ENCODE measurements at regions not wholly inside any gene's neighbourhood (a gene's known extent, or its start where the extent isn't known, plus 50 kb on each side); places are given as distances from the start of the nearest gene placed in this dataset.

DNA sequence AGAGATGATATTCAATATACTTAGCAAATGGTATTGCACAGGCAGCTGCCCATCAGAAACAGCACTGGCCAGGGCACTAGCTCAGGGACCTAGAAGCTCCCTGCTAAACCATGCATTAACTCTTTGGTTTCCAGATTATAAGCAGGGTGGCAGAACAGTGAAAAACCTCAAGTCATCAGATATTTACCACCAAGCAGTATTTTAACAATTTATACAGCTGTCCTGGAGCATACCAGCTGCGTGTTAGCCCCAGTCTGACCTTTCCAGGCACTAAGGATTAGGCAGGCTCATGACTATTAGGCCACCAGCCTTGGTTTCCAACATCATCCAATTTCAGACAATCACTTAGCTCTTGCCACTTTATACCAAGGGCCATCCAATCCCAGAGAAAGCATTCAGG, 326.5 kb downstream of the CAAP1 start:
- DNase-seq (ENCODE audit: low read depth, low spot score): no peak
- CTCF ChIA-PET: no interaction called here
- no peaks in the 10 kb centered on the region for H3K9me3 ChIP-seq (ENCODE audit: control insufficient read depth, insufficient read depth, low read depth, low read length)
- BruUV-seq (replicated peaks): no TSS peak
- POLR2A ChIA-PET: no interaction called here
- no peak overlapping the region for H3K4me3 ChIP-seq (ENCODE audit: low read depth in 2 of 2, low read length in 2 of 2)
- no peaks in the 10 kb centered on the region for H3K36me3 ChIP-seq (ENCODE audit: control insufficient read depth, insufficient read depth, low read length)
- in situ Hi-C loops (cut with HindIII; ENCODE audit: low pct_unique_long_range_greater_than_20kb, low sequenced_read_pairs) (no loop called here), intact Hi-C loops (cut with micrococcal nuclease; ENCODE audit: unreplicated experiment) (no loop called here)
- no peak for ATAC-seq
- no peak overlapping the region for H3K27ac ChIP-seq (ENCODE audit: low read length)
- H3K4me1 ChIP-seq (ENCODE audit: control insufficient read depth, insufficient read depth, low read length): no peaks in the 10 kb centered on the region
- no peaks in the 10 kb centered on the region for H3K27me3 ChIP-seq (ENCODE audit: control insufficient read depth, insufficient read depth, low read length)
- TF ChIP-seq, protein P1, sequence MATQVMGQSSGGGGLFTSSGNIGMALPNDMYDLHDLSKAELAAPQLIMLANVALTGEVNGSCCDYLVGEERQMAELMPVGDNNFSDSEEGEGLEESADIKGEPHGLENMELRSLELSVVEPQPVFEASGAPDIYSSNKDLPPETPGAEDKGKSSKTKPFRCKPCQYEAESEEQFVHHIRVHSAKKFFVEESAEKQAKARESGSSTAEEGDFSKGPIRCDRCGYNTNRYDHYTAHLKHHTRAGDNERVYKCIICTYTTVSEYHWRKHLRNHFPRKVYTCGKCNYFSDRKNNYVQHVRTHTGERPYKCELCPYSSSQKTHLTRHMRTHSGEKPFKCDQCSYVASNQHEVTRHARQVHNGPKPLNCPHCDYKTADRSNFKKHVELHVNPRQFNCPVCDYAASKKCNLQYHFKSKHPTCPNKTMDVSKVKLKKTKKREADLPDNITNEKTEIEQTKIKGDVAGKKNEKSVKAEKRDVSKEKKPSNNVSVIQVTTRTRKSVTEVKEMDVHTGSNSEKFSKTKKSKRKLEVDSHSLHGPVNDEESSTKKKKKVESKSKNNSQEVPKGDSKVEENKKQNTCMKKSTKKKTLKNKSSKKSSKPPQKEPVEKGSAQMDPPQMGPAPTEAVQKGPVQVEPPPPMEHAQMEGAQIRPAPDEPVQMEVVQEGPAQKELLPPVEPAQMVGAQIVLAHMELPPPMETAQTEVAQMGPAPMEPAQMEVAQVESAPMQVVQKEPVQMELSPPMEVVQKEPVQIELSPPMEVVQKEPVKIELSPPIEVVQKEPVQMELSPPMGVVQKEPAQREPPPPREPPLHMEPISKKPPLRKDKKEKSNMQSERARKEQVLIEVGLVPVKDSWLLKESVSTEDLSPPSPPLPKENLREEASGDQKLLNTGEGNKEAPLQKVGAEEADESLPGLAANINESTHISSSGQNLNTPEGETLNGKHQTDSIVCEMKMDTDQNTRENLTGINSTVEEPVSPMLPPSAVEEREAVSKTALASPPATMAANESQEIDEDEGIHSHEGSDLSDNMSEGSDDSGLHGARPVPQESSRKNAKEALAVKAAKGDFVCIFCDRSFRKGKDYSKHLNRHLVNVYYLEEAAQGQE (IDR thresholded peaks at IDR 0.05; ENCODE audit: insufficient read depth in 1 of 2, low read depth in 2 of 2, low read length in 1 of 2): no peak
- TF ChIP-seq, protein P2, sequence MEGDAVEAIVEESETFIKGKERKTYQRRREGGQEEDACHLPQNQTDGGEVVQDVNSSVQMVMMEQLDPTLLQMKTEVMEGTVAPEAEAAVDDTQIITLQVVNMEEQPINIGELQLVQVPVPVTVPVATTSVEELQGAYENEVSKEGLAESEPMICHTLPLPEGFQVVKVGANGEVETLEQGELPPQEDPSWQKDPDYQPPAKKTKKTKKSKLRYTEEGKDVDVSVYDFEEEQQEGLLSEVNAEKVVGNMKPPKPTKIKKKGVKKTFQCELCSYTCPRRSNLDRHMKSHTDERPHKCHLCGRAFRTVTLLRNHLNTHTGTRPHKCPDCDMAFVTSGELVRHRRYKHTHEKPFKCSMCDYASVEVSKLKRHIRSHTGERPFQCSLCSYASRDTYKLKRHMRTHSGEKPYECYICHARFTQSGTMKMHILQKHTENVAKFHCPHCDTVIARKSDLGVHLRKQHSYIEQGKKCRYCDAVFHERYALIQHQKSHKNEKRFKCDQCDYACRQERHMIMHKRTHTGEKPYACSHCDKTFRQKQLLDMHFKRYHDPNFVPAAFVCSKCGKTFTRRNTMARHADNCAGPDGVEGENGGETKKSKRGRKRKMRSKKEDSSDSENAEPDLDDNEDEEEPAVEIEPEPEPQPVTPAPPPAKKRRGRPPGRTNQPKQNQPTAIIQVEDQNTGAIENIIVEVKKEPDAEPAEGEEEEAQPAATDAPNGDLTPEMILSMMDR (IDR thresholded peaks at IDR 0.05): no peak
- TF ChIP-seq SIN3A (IDR thresholded peaks at IDR 0.05; ENCODE audit: borderline replicate concordance, insufficient read depth, low read depth, low read length) (no peak), POLR2AphosphoS5 (IDR thresholded peaks at IDR 0.05; ENCODE audit: low read depth, low read length) (no peak), TCF7L2 (IDR thresholded peaks at IDR 0.05; ENCODE audit: low read depth, low read length) (no peak)

DNA sequence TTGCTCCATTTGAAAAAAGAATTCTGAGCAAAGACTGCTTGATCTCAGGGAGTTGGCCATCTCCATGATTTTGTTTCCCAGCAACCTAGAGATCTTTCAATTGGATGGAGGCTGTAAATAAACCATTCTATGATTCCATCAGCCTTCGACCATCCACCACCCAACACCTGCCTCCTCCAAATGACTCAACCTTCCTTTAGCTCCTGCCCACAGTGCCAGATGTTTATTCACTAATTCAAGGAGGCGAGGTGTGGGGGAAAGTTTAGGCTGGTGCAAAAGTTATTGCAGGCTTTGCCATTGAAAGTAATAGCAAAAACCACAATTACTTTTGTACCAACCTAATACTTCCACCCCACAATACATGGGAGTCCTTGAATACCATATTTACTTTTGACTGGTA, 327.5 kb downstream of the CAAP1 start:
- intact Hi-C loops (cut with micrococcal nuclease; ENCODE audit: unreplicated experiment): no loop called here
- H3K9me3 ChIP-seq (ENCODE audit: control insufficient read depth, insufficient read depth, low read depth, low read length): no peaks in the 10 kb centered on the region
- in situ Hi-C loops (cut with HindIII; ENCODE audit: low pct_unique_long_range_greater_than_20kb, low sequenced_read_pairs): no loop called here
- no peak overlapping the region for H3K4me3 ChIP-seq (ENCODE audit: low read depth in 2 of 2, low read length in 2 of 2)
- H3K4me1 ChIP-seq (ENCODE audit: control insufficient read depth, insufficient read depth, low read length): no peaks in the 10 kb centered on the region
- ChIA-PET POLR2A (no interaction called here), CTCF (no interaction called here)
- no peaks in the 10 kb centered on the region for H3K36me3 ChIP-seq (ENCODE audit: control insufficient read depth, insufficient read depth, low read length)
- no peak for ATAC-seq
- no peak overlapping the region for H3K27ac ChIP-seq (ENCODE audit: low read length)
- no peaks in the 10 kb centered on the region for H3K27me3 ChIP-seq (ENCODE audit: control insufficient read depth, insufficient read depth, low read length)
- no peak for TF ChIP-seq SIN3A (IDR thresholded peaks at IDR 0.05; ENCODE audit: borderline replicate concordance, insufficient read depth, low read depth, low read length)
- TF ChIP-seq, protein P2 (IDR thresholded peaks at IDR 0.05): no peak
- no peak for TF ChIP-seq POLR2AphosphoS5 (IDR thresholded peaks at IDR 0.05; ENCODE audit: low read depth, low read length)
- TF ChIP-seq TCF7L2 (IDR thresholded peaks at IDR 0.05; ENCODE audit: low read depth, low read length): no peak
- TF ChIP-seq, protein P1 (IDR thresholded peaks at IDR 0.05; ENCODE audit: insufficient read depth in 1 of 2, low read depth in 2 of 2, low read length in 1 of 2): no peak
- no peak for DNase-seq (ENCODE audit: low read depth, low spot score)
- BruUV-seq (replicated peaks): no TSS peak
